GM21423 (cell line): ENCODE measurements at regions not wholly inside any gene's neighbourhood (a gene's known extent, or its start where the extent isn't known, plus 50 kb on each side); places are given as distances from the start of the nearest gene placed in this dataset.

Experiments used
- ATAC-seq: cut with Tn5 transposase; IDR thresholded peaks from one replicate; pipeline ENCODE4 v1.9.1; 2021; ENCODE audit warnings: mild to moderate bottlenecking, moderate library complexity; ENCODE audit not compliant: unreplicated experiment

- no peak for ATAC-seq
Measured at GRCh38 chr11:92276773-92277172, 52.2 kb downstream of the FAT3 start.

GRCh38 chr11:92277871-92278270, 53.3 kb downstream of the FAT3 start:
- ATAC-seq = no peak

- ATAC-seq = no peak
Measured at GRCh38 chr11:92278791-92279433, 54.3 kb downstream of the FAT3 start.

DNA sequence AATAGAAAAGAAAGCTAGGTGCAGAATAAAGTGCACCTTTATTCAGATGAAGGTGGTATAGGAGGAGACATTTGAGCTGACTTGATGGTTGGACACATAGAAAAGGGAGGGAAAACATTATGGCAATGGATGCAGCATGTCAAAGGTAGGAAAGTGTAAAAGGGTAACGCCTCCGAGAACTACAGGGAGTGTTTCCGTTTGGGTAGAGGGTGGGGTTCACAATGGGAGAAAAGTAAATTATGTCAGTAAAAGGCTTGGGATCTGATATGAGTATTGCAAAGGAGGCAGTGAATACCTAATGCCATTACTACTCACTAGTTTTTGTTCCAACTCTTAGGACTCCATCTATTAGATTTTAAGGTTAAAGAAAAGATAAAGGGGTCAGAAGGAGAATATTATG, 59.5 kb downstream of the FAT3 start:
- no peak for ATAC-seq

DNA sequence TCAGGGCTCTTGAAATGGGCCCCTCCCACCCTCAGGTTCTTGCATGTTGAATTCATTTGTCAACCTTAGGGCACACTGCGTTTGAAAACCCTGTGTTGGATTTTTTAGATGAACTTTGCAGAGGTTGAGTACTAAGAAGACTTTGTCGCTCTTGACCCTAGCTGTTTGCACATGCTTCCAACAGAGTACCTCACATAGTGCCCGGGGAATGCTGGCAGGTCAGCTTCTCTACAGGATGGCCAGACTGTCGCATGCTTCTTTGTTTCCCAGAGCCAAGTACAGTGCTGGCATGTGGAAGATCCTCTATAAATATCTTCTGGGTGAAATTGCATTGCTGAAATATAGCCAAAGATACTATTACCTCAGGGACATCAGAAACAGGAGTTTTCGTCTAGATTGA, 59.9 kb downstream of the FAT3 start:
- ATAC-seq = no peak

- ATAC-seq = no peak
Measured at GRCh38 chr11:92285776-92286175, 61.2 kb downstream of the FAT3 start.

- no peak for ATAC-seq
Measured at GRCh38 chr11:92286709-92287108, 62.1 kb downstream of the FAT3 start.

DNA sequence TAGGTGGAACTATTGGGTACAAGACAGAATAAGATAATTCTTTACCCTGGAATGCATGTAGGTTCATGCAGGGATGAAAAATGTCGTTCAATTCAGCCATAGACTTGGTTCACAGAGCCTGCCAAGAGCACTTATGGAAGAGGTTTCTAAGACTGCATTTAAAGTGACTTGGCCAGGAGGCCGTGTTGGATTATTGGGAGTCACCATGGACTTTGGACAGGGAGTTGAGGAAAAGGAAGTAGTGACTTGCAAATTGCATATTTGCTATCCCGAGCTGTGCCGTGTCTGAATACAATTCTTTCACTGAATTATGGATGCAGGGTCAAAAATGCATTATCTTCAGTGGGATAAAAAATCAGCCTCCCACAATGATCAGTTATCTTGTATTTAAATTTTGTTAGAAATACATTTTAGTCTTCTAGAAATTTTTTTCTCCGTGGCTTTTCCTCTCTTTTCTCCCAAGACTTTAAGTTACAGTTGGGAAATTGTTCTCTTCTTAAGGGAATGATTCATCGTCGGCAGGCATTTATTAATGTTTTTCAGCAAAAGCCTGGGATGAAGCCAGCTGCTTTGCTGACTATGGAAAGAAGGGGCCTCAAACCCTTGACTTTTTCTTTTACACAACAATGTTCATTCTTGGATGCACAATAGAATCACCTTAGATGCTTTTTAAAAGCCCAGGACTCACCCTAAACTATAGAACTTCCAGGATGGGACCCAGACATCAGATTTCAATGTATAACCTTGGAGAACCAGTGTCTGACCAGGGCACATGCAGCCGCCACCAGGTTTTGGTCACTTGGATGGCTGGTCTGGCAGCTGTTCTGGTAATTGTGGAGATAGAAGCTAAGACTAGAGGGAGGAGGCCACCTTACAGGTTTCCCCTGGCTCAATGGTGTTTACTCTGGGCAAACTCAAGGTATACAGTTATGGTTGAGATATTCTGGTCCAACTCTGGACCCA, 70.8 kb downstream of the FAT3 start:
- ATAC-seq = no peak

- ATAC-seq = no peak
Measured at GRCh38 chr11:92296138-92296515, 71.5 kb downstream of the FAT3 start.

DNA sequence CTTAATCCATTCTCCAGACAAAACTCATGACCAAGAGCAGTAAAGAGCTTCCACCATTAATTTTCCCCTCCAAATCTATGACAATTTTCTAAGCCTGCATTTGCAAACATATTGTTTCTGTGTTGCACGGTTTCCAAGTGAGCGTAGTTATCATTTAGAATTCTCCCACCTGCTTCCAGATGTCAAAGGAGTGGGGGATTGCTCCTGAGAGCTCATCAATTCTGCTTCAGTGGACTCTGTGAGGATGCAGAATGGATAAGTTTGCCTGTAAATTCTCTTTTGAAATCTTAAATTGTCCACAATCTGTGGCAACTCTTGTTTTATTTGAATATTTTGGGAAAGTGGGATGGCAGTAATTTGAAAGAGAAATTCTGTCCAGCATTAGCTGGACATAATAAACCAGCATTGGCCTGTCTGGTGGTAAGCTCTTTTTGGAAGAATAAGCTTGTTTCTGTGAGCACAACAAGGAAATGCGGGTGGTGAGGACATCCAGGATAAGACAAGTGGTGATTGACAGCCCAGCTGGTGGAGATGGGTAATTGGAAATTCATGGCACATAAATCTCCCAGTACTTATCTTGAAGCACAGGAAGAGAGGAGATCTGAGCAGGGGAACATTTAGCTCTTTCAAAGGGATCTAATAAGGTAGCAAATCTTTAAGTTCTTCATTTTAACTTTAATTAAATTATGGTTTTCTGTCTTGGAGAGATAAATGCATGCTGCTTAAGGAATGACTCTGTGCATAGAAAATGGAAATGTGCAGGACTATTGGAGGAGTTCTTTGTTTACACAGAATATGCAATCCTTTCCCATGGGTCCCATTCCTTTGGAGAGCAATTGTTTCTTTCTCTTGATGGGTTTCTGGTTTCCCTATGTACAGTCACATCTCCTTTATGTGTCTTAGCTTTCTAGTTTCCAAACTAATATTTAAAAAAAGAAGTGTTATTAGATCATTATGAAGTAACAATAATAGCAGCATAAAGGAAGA, 73.2 kb downstream of the FAT3 start:
- ATAC-seq = no peak

- no peak for ATAC-seq
Measured at GRCh38 chr11:92300876-92301275, 76.3 kb downstream of the FAT3 start.

- no peak for ATAC-seq
Measured at GRCh38 chr11:92302770-92303169, 78.2 kb downstream of the FAT3 start.

GRCh38 chr11:92304271-92304670, 79.7 kb downstream of the FAT3 start:
- no peak for ATAC-seq

DNA sequence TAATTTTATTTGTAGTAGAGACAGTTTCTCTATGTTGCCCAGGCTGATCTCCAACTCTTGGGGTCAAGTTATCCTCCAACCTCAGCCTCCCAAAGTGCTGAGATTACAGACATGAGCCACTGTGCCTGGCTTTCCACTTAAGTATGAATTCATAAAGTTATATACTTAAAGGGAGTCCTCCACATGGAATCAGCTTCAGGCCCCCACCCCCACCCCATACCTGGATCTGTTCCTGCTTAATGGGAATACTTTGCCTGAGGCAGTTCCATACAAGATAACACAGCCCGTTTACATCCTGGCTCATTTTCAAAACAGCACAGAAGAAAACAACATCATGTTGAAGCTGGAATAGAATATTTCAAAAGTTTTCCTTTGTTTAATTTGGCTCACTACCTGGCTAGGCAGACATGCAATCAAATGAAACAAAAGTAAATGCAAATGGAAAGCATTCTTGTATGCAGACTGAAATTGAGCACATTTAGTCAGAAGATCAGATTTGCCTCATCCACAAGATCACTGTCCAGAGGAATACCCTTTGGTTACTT, 82.4 kb downstream of the FAT3 start:
- ATAC-seq = no peak

DNA sequence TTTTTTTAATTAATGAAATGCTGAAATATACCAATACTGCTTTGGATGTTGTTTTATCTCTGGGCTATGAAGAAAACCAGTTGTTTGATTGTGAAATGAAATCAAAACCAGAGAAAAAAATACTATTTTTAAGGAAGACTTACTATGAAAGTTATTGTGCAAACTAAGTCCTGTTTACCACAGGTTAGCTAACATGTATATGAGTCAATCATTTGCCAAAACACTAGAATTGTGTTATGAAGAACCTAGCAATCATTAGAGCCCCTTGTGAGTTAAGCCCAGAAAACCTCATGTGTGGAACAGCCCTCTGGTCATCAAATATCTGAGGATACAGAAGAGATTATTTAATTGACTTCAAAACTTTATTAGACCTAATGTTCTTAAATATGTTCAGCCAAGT, 83.7 kb downstream of the FAT3 start:
- no peak for ATAC-seq

- ATAC-seq = no peak
Measured at GRCh38 chr11:92311616-92312449, 87.2 kb downstream of the FAT3 start.

DNA sequence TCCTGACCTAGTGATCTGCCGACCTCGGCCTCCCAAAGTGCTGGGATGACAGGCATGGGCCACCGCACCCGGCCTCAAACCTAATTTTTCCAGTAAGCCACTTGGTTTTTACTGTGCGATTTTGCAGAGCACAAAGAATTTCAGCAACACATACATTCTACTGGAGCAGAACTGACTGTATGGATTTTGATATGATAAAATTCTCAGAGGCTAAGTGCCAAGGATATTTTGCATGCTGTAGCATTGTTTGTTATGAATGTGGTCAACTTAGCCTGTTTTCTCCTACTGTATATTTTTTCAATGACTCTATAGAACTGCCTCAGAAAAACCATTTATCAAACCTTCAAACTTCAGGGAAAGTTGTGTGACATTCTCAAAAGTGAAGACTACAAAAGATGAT, 89.2 kb downstream of the FAT3 start:
- ATAC-seq = no peak

DNA sequence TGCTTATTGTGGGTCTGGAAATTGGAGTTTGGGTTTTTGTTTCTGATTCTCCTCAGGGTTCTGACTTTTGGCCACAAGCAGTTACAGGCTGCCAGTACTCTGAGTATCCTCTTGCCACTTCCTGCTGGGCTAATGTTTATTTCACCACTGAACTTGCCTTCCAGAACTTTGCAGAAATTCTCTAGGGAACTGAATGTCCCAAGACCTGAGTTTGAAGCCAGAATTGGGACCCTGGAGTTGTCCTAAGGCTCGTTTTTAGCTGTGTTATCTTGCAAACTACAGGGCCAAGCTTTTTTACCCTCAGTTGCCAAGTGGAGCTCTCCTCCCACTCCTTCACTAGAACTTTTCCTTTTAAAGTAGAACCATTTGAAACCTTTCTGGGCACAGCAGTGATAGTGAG, 89.9 kb downstream of the FAT3 start:
- ATAC-seq = no peak

GRCh38 chr11:92316106-92316809, 91.6 kb downstream of the FAT3 start:
- no peak for ATAC-seq
